GM12891 (cell line): ENCODE measurements at regions not wholly inside any gene's neighbourhood (a gene's known extent, or its start where the extent isn't known, plus 50 kb on each side); places are given as distances from the start of the nearest gene placed in this dataset.

Experiments
- POLR2A ChIP-seq: IDR thresholded peaks from 2 replicates; pipeline ENCODE4 v1.6.1; 2011; ENCODE audit warnings: low read depth, low read length, control low read depth
- TAF1 ChIP-seq: IDR thresholded peaks from 2 replicates; pipeline ENCODE4 v1.6.1; 2011; ENCODE audit warnings: low read depth, low read length, control low read depth

GRCh38 chr2:195009202-195009601, 647.8 kb upstream of the SLC39A10 start:
- TF ChIP-seq TAF1 = no peak
- TF ChIP-seq POLR2A = no peak
